Lung microvascular endothelial cell (primary cell): ENCODE measurements at regions not wholly inside any gene's neighbourhood (a gene's known extent, or its start where the extent isn't known, plus 50 kb on each side); places are given as distances from the start of the nearest gene placed in this dataset.
"Not testable (repeated sequence)": the region's sequence is repeated elsewhere in the genome, so short reads cannot be mapped to it uniquely, and the experiment has no call there.

ENCODE experiments used
- DNase-seq, 2 donors: peaks; one replicate each; pipeline versions ENCODE4 v3.0.0 to v3.0.0-alpha.2; 2010; ENCODE audit warnings: low read depth in 2 of 2

GRCh38 chr2:40690036-40690435 lies 238.1 kb upstream of the SLC8A1 start:
- no peak for DNase-seq

GRCh38 chr2:40690525-40690924 lies 238.6 kb upstream of the SLC8A1 start:
- no peak for DNase-seq

GRCh38 chr2:40700231-40700954 lies 248.5 kb upstream of the SLC8A1 start:
- no peak for DNase-seq

GRCh38 chr2:40712197-40712894 lies 260.5 kb upstream of the SLC8A1 start:
- not testable (repeated sequence) for DNase-seq

- no peak for DNase-seq
These were observed 265.0 kb upstream of the SLC8A1 start for GRCh38 chr2:40716879-40717278.

GRCh38 chr2:40719414-40719813 lies 267.5 kb upstream of the SLC8A1 start:
- DNase-seq = no peak

GRCh38 chr2:40721595-40721994 lies 269.7 kb upstream of the SLC8A1 start:
- no peak for DNase-seq

- no peak for DNase-seq
These were observed 271.3 kb upstream of the SLC8A1 start for GRCh38 chr2:40723194-40723593.

GRCh38 chr2:40725040-40725439 lies 273.1 kb upstream of the SLC8A1 start:
- no peak for DNase-seq

GRCh38 chr2:40725950-40726349 lies 274.1 kb upstream of the SLC8A1 start:
- no peak for DNase-seq

- DNase-seq = no peak
These were observed 282.9 kb upstream of the SLC8A1 start for GRCh38 chr2:40734797-40735196.

- no peak for DNase-seq
These were observed 285.3 kb upstream of the SLC8A1 start for GRCh38 chr2:40737180-40737579.

GRCh38 chr2:40740419-40740818 lies 288.5 kb upstream of the SLC8A1 start:
- no peak for DNase-seq

- no peak for DNase-seq
These were observed 289.6 kb upstream of the SLC8A1 start for GRCh38 chr2:40741532-40741931.

GRCh38 chr2:40746191-40746590 lies 294.3 kb upstream of the SLC8A1 start:
- peak; percentile 5 to 33 for DNase-seq

- no peak for DNase-seq
These were observed 300.1 kb upstream of the SLC8A1 start for GRCh38 chr2:40751981-40752380.

- DNase-seq = no peak
These were observed 300.9 kb upstream of the SLC8A1 start for GRCh38 chr2:40752796-40753195.

GRCh38 chr2:40754912-40755311 lies 303.0 kb upstream of the SLC8A1 start:
- DNase-seq = no peak

- no peak for DNase-seq
These were observed 306.7 kb upstream of the SLC8A1 start for GRCh38 chr2:40758401-40759155.

GRCh38 chr2:40760071-40760666 lies 308.3 kb upstream of the SLC8A1 start:
- peak; percentile 7 to 26 for DNase-seq

- no peak for DNase-seq
These were observed 321.4 kb upstream of the SLC8A1 start for GRCh38 chr2:40773291-40773690.

- DNase-seq = no peak
These were observed 331.8 kb upstream of the SLC8A1 start for GRCh38 chr2:40783704-40784103.
